HG03064 (cell line): ENCODE measurements at regions not wholly inside any gene's neighbourhood (a gene's known extent, or its start where the extent isn't known, plus 50 kb on each side); places are given as distances from the start of the nearest gene placed in this dataset.
"Not testable (repeated sequence)": the region's sequence is repeated elsewhere in the genome, so short reads cannot be mapped to it uniquely, and the experiment has no call there.

ENCODE experiments used
- ATAC-seq: cut with Tn5 transposase; IDR thresholded peaks from one replicate; pipeline ENCODE4 v1.9.1; 2021; ENCODE audit warnings: low read depth; ENCODE audit not compliant: unreplicated experiment

GRCh38 chr15:44900796-44901195 lies 55.7 kb upstream of the TERB2 start:
- not testable (repeated sequence) for ATAC-seq

GRCh38 chr15:44903281-44903680 lies 53.2 kb upstream of the TERB2 start:
- not testable (repeated sequence) for ATAC-seq

GRCh38 chr15:44904651-44905340 lies 51.7 kb upstream of the TERB2 start:
- ATAC-seq, result not testable (repeated sequence)
